ENCODE measurements at regions not wholly inside any gene's neighbourhood (a gene's known extent, or its start where the extent isn't known, plus 50 kb on each side); places are given as distances from the start of the nearest gene placed in this dataset.
"Not testable (repeated sequence)": the region's sequence is repeated elsewhere in the genome, so short reads cannot be mapped to it uniquely, and the experiment has no call there.

DNA sequence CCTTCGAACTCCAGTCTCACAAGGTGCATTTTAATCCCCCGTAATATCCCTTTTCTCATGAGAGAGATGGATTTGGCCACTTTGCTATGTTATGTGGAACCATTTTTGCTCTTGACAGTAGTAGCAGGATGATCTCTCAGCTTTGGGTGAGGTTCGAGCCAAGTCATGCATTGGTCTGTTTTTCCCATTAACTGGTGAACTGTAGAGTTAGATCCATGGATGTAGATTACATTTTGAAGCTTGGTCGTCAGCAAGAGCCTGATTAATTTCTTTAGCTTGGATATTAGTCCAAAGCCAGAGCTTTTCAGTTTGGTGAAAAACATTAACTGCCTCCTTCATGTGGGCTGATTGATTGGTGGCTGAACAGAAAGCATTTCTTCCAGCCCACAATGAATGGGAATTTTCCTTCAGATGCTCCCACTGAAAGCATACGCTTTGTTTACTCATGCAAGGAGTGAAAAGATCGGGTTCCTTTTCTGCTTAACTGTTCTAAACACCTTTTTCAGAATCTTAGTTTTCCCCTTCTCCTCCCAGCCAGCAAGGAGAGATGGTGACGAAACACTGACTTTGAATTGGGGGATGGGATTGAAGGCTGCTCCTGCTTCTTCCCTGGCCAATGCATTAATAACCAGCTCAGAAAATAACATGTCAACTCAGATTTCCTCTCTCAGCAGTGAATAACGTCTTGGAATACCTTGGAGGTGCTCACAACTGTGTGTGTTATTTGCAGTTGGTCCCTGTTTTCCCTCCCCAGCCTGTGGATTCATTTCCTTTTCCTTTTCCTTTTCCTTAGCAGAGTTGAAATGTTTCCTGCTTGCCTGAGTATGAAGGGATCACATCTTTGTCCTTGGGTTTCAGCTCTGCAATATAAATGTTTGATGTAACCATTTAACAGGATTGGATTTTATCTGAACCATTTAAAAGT lies 351.8 kb upstream of the FZD8 start:
- Histone ChIP-seq H3K27me3 (ENCODE audit: control insufficient read depth, insufficient read depth, low read length) (no peaks in the 10 kb centered on the region), H3K4me3 (ENCODE audit: low read length) (no peak overlapping the region), H3K36me3 (ENCODE audit: control insufficient read depth, insufficient read depth, low read length) (no peaks in the 10 kb centered on the region), H3K27ac (ENCODE audit: low read depth, low read length) (no peak overlapping the region), H3K4me1 (ENCODE audit: control insufficient read depth, insufficient read depth, low read length) (no peaks in the 10 kb centered on the region), H3K9ac (ENCODE audit: low read length) (no peak overlapping the region)

DNA sequence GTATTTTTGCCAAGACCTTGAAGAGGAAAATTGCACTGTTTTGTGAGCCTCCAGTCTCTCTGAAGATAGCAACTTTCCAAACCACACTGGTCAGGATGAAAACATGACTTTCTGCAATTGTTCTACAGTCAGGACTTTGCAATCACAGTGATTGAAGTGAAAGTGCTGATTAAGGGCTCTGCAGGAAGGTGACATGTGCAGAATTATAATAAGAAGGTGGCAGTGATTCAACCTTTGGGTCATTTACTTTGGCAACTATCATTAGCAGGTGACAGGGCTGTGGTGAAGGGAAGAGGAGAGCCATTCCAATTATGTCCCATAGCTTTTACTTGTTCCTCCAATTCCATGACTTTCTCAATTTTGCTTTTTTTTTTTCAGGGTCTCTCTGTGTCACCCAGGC lies 350.0 kb upstream of the FZD8 start:
- Histone ChIP-seq H3K4me1 (ENCODE audit: control insufficient read depth, insufficient read depth, low read length) (no peaks in the 10 kb centered on the region), H3K27ac (ENCODE audit: low read depth, low read length) (no peak overlapping the region), H3K27me3 (ENCODE audit: control insufficient read depth, insufficient read depth, low read length) (no peaks in the 10 kb centered on the region), H3K36me3 (ENCODE audit: control insufficient read depth, insufficient read depth, low read length) (no peaks in the 10 kb centered on the region), H3K4me3 (ENCODE audit: low read length) (no peak overlapping the region), H3K9ac (ENCODE audit: low read length) (no peak overlapping the region)

DNA sequence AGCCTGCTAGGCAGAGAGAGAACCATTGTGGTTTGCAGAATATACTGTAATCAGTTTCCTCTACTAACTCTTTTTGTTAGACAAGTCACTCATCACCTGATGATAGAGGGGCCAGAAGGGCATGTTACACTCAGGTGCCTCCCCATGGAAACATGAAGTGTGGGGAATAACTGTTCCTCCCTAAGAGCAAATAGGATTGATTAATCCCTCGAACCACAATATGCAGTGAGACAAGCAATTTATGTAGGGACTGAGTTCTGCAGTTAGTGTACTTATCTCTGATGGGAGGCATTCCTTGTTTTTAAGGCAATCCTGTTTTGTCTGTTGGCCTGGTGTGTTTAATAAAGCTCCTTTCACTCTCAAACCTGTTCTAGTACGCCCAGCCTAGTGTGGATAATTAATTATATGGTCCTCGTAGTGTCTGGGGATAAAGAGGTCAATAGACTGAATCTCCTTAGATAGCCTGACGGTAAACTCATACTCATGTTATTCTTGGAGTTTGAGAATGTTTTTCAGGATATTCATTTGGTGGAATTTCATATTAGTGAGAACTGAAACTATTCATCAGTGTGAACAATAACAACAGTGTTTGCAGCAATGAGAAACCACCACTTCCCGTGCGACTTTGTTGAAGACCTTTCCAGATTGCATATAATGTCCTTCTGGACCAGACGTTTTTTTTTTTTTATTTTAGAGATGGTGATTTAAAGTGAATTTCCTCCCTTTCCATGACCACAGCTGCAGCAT lies 344.8 kb upstream of the FZD8 start:
- no peaks in the 10 kb centered on the region for H3K4me1 ChIP-seq (ENCODE audit: control insufficient read depth, insufficient read depth, low read length)
- H3K27ac ChIP-seq (ENCODE audit: low read depth, low read length): no peak overlapping the region
- H3K9ac ChIP-seq (ENCODE audit: low read length): no peak overlapping the region
- no peak overlapping the region for H3K4me3 ChIP-seq (ENCODE audit: low read length)
- no peaks in the 10 kb centered on the region for H3K36me3 ChIP-seq (ENCODE audit: control insufficient read depth, insufficient read depth, low read length)
- no peaks in the 10 kb centered on the region for H3K27me3 ChIP-seq (ENCODE audit: control insufficient read depth, insufficient read depth, low read length)

DNA sequence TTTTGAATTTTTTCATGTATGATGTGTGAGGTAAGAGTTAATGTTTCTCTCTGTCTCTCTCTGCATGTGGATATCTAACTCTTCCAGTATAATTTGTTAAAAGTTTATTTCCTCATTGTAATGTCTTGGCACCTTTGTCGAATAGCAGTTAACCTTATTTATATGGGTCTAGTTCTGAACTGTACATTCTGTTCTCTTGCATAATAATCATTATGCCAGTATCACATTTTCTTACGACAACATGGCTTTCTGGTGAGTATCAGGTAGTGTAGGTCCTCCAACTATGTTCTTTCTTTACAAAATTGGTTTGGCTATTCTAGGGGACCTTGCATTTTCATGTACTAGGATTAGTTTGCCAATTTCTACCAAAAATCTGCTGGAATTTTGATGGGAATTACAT lies 337.0 kb upstream of the FZD8 start:
- Histone ChIP-seq H3K4me1 (ENCODE audit: control insufficient read depth, insufficient read depth, low read length) (no peaks in the 10 kb centered on the region), H3K27me3 (ENCODE audit: control insufficient read depth, insufficient read depth, low read length) (no peaks in the 10 kb centered on the region), H3K9ac (ENCODE audit: low read length) (no peak overlapping the region), H3K4me3 (ENCODE audit: low read length) (no peak overlapping the region), H3K36me3 (ENCODE audit: control insufficient read depth, insufficient read depth, low read length) (no peaks in the 10 kb centered on the region), H3K27ac (ENCODE audit: low read depth, low read length) (no peak overlapping the region)

DNA sequence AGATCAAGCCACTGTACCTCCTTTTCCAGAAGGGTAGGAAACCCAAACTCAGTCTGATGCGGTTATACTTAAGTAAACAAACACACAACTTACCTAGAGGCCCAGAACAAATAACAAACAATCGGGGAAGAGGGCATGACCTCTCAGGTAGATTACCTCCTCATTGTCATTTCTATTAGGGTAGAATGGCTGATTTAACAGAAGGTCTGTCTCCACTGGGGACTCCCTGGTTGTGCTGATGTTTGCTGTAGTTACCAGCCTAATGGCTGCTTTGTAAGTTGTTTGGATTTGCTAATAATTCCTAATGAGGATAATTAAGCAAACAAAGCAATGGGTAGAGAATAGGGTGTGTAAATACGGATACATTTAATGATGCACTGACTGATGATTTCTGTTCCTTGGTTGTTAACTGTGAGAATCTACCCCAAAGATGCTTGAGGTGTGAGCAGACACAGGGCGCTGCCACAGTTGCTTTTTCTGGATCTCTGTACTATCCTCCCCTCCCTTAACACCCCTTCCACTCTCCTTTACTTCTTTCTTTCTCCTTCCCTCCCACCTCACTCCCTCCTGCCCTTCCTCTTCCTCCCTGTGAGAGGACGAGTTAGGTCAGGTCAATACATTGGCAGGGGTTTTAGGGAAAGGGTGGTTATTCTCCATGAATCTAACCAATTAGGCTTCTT lies 332.0 kb upstream of the FZD8 start:
- H3K27ac ChIP-seq (ENCODE audit: low read depth, low read length); H3K4me1 ChIP-seq (ENCODE audit: control insufficient read depth, insufficient read depth, low read length); H3K4me3 ChIP-seq (ENCODE audit: low read length); H3K27me3 ChIP-seq (ENCODE audit: control insufficient read depth, insufficient read depth, low read length); H3K9ac ChIP-seq (ENCODE audit: low read length); H3K36me3 ChIP-seq (ENCODE audit: control insufficient read depth, insufficient read depth, low read length): not testable (repeated sequence)

DNA sequence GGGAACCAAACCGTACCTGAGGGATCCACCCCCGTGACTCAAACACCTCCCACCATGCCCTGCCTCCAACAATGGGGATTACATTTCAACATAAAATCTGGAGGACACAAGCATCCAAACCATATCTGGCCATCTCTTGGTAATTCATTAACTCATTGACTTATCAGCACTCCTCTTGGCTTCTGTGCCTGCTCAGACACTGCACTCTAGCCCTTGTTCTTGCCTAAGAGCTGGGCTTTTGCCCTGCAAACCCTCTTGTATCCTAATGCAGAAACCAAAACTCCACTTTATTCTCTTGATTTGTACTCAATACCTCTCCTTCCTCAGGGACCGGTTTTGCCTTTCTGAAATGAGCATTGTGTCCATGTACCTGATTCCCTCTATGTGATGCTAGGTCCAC lies 330.2 kb upstream of the FZD8 start:
- no peak overlapping the region for H3K4me3 ChIP-seq (ENCODE audit: low read length)
- no peak overlapping the region for H3K9ac ChIP-seq (ENCODE audit: low read length)
- no peaks in the 10 kb centered on the region for H3K27me3 ChIP-seq (ENCODE audit: control insufficient read depth, insufficient read depth, low read length)
- no peaks in the 10 kb centered on the region for H3K36me3 ChIP-seq (ENCODE audit: control insufficient read depth, insufficient read depth, low read length)
- no peaks in the 10 kb centered on the region for H3K4me1 ChIP-seq (ENCODE audit: control insufficient read depth, insufficient read depth, low read length)
- H3K27ac ChIP-seq (ENCODE audit: low read depth, low read length): no peak overlapping the region

DNA sequence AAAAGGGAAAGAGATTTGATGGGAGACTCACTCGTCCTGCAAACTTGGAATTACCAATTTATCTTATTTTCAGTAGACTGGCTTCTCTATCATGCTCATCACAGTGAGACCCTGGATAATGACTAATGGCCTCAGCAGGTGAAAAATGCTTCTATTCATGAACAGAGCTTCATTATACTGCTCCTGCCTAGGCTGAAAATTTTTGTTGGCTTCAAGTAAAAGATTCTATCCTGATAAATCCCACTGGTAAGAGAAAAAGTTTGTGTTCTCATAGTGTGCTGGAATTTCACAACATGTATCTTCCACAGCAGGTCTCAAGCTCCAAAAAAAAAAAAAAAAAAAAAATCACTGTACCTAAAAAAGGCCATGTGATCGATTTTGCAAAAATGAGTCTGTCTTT lies 329.3 kb upstream of the FZD8 start:
- Histone ChIP-seq H3K36me3 (ENCODE audit: control insufficient read depth, insufficient read depth, low read length) (no peaks in the 10 kb centered on the region), H3K4me1 (ENCODE audit: control insufficient read depth, insufficient read depth, low read length) (no peaks in the 10 kb centered on the region), H3K27me3 (ENCODE audit: control insufficient read depth, insufficient read depth, low read length) (no peaks in the 10 kb centered on the region), H3K4me3 (ENCODE audit: low read length) (no peak overlapping the region), H3K27ac (ENCODE audit: low read depth, low read length) (no peak overlapping the region), H3K9ac (ENCODE audit: low read length) (no peak overlapping the region)

DNA sequence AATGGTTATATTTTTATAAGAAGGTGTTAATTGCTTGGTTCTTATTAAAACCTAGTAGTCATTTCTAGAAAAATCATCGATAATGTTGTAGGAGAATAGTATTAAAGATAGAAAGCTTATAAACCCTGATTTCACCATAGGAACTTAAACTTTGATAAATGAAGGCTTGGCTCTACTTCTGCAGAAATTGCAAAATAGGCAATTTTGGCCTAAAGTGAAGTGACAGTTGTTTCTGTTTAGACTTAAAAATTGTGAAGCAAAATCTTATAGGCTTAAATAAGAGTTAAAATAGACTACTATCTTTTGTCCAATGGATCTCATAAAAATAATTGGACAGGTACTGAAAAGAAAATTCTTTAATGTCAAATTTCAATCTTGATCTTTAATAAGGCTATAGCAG lies 321.6 kb upstream of the FZD8 start:
- H3K36me3 ChIP-seq (ENCODE audit: control insufficient read depth, insufficient read depth, low read length): no peaks in the 10 kb centered on the region
- no peak overlapping the region for H3K9ac ChIP-seq (ENCODE audit: low read length)
- no peak overlapping the region for H3K4me3 ChIP-seq (ENCODE audit: low read length)
- peaks cover 3% of the 10 kb centered on the region for H3K4me1 ChIP-seq (ENCODE audit: control insufficient read depth, insufficient read depth, low read length)
- H3K27ac ChIP-seq (ENCODE audit: low read depth, low read length): no peak overlapping the region
- H3K27me3 ChIP-seq (ENCODE audit: control insufficient read depth, insufficient read depth, low read length): no peaks in the 10 kb centered on the region

DNA sequence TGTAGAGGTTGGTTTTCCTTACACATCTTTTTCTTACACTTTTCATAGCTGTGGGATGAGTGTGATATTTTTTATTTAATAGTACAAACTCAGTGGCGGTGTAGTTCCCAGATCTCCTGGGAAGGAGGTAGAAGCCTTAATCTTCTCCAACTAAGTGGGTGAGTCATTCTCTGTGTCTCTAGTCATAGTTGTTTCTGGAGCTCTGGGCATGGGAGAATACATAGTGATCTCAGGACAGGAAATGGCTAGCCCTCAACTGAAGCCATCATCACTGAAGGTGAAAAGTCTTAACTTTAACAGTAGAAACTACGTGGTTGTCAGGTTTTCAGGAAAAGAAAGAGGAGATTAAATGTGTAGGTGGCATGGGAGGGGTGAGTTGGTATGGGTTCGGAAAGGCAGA lies 319.4 kb upstream of the FZD8 start:
- no peak overlapping the region for H3K4me3 ChIP-seq (ENCODE audit: low read length)
- H3K4me1 ChIP-seq (ENCODE audit: control insufficient read depth, insufficient read depth, low read length): peaks cover 3% of the 10 kb centered on the region
- no peaks in the 10 kb centered on the region for H3K27me3 ChIP-seq (ENCODE audit: control insufficient read depth, insufficient read depth, low read length)
- no peaks in the 10 kb centered on the region for H3K36me3 ChIP-seq (ENCODE audit: control insufficient read depth, insufficient read depth, low read length)
- H3K9ac ChIP-seq (ENCODE audit: low read length): no peak overlapping the region
- no peak overlapping the region for H3K27ac ChIP-seq (ENCODE audit: low read depth, low read length)

DNA sequence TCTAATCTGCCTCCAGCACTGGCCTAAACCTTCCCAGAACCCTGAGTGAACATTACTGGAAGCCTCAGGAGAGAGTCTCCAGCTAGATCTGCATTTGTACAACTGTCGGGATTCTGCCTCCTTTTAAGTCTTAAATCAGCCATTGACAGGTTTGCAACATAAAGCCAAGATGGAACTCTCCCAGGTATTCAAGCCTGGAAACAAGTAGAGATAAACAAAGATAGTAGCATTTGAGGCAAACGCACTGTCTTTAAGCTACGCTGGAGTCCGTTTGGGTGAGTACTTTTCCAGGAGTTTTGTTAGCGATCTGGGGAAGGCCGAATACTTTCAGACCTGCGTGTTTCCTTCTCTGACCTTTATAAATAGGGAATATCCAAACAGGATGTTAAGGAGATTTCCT lies 317.2 kb upstream of the FZD8 start:
- H3K4me1 ChIP-seq (ENCODE audit: control insufficient read depth, insufficient read depth, low read length): peaks cover 3% of the 10 kb centered on the region
- no peak overlapping the region for H3K9ac ChIP-seq (ENCODE audit: low read length)
- H3K27ac ChIP-seq (ENCODE audit: low read depth, low read length): no peak overlapping the region
- H3K27me3 ChIP-seq (ENCODE audit: control insufficient read depth, insufficient read depth, low read length): no peaks in the 10 kb centered on the region
- no peaks in the 10 kb centered on the region for H3K36me3 ChIP-seq (ENCODE audit: control insufficient read depth, insufficient read depth, low read length)
- no peak overlapping the region for H3K4me3 ChIP-seq (ENCODE audit: low read length)

DNA sequence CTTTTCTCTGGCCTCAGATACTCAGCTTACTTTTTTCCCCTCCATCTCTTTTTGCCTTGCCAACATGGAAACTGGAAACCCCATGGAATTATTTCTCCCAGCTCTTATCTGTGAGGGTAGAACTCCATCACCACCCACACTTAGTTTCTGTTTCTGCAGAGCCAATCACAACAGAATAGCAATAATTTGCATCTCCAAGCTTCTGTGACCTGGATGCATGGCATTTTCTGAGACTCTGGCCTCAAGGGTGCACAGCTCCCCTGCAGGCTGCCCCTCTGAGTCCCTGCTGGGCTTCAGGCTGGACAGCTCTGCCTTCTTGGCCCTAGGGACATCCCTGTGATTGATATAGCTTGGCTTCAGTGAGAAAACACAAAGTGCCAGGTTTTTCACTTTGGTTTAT lies 316.5 kb upstream of the FZD8 start:
- not testable (repeated sequence) for H3K4me3 ChIP-seq (ENCODE audit: low read length); H3K27me3 ChIP-seq (ENCODE audit: control insufficient read depth, insufficient read depth, low read length); H3K36me3 ChIP-seq (ENCODE audit: control insufficient read depth, insufficient read depth, low read length); H3K4me1 ChIP-seq (ENCODE audit: control insufficient read depth, insufficient read depth, low read length); H3K9ac ChIP-seq (ENCODE audit: low read length); H3K27ac ChIP-seq (ENCODE audit: low read depth, low read length)

DNA sequence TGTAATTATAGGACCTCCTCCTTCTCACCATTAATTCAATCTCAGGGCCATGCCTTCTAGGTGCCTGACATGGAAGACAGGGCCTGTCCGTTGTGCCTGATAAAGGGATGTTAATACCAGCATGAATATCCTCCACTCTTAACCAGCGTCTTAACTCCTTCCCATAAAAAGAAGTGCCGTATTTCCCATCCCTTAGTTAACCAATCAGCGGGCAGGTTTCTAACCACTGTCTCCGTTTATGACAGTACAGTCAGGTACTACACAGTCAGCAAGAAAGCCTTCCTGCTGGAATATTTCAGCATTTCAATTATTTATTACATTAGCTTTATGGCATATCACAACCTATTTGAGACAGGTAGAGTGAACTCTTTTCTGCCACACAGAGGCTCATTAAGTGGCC lies 308.6 kb upstream of the FZD8 start:
- Histone ChIP-seq H3K36me3 (ENCODE audit: control insufficient read depth, insufficient read depth, low read length) (no peaks in the 10 kb centered on the region), H3K27ac (ENCODE audit: low read depth, low read length) (no peak overlapping the region)

More for the DNA sequence above, 308.6 kb upstream of the FZD8 start:
- Histone ChIP-seq H3K4me1 (ENCODE audit: control insufficient read depth, insufficient read depth, low read length) (no peaks in the 10 kb centered on the region), H3K27me3 (ENCODE audit: control insufficient read depth, insufficient read depth, low read length) (no peaks in the 10 kb centered on the region), H3K4me3 (ENCODE audit: low read length) (no peak overlapping the region), H3K9ac (ENCODE audit: low read length) (no peak overlapping the region)

All from rectal smooth muscle tissue (tissue), 1 donor.